HEK293 (cell line): ENCODE measurements at regions not wholly inside any gene's neighbourhood (a gene's known extent, or its start where the extent isn't known, plus 50 kb on each side); places are given as distances from the start of the nearest gene placed in this dataset.

Experiments
- CTCF ChIA-PET: fragments of 350-600 bp; formaldehyde crosslinking; extraction: SDS; loops from one replicate; lab custom pipeline; 2021; ENCODE audit warnings: antibody characterized with exemption; lab: Yijun Ruan, JAX
- POLR2A ChIA-PET: fragments of 300-600 bp; formaldehyde crosslinking; extraction: SDS; loops from one replicate; lab custom pipeline; 2020; ENCODE audit warnings: antibody characterized with exemption, inconsistent platforms; lab: Yijun Ruan, JAX
- H3K27ac ChIP-seq: fragments of 200-500 bp; sonication (Bioruptor generic); 2 replicates; pipeline ENCODE4 v1.5.1; 2014; ENCODE audit warnings: low read depth, low read length, control low read depth, inconsistent platforms; ENCODE audit errors: extremely low read depth
- H3K36me3 ChIP-seq, 2 experiments: fragments of 200-500 bp in 1 of 2; sonication (Bioruptor generic) in 1 of 2; 1 replicate in 1 of 2; 2 replicates in 1 of 2; pipeline ENCODE4 v1.5.1; 2014 to 2017; ENCODE audit warnings: inconsistent platforms in 2 of 2, low read length in 2 of 2; ENCODE audit not compliant: control insufficient read depth in 2 of 2, insufficient read depth in 1 of 2
- H3K4me1 ChIP-seq: fragments of 200-500 bp; sonication (Bioruptor generic); 2 replicates; pipeline ENCODE4 v1.5.1; 2014; ENCODE audit warnings: mild to moderate bottlenecking, low read length, inconsistent platforms; ENCODE audit not compliant: control insufficient read depth, insufficient read depth
- H3K4me3 ChIP-seq: 2 replicates; pipeline ENCODE4 v1.5.1; 2011; ENCODE audit warnings: low read depth, mild to moderate bottlenecking, control low read depth, low read length, moderate library complexity
- H3K9me3 ChIP-seq: fragments of 200-500 bp; sonication (Bioruptor generic); 2 replicates; pipeline ENCODE4 v1.5.1; 2014; ENCODE audit warnings: low read depth, low read length, inconsistent platforms; ENCODE audit not compliant: control insufficient read depth, insufficient read depth
- ATF2 ChIP-seq: fragments of 450-650 bp; formaldehyde crosslinking; IDR thresholded peaks from 2 replicates; pipeline ENCODE4 v1.5.1; 2016; ENCODE audit warnings: missing biosample characterization, missing genetic modification characterization, low read depth
- KLF7 ChIP-seq: fragments of 450-650 bp; formaldehyde crosslinking; IDR thresholded peaks from 2 replicates; pipeline ENCODE4 v1.5.1; 2016; ENCODE audit warnings: missing biosample characterization, missing genetic modification characterization, borderline replicate concordance
- RBAK ChIP-seq: fragments of 450-650 bp; formaldehyde crosslinking; IDR thresholded peaks from 2 replicates; pipeline ENCODE4 v1.5.1; 2016; ENCODE audit warnings: missing biosample characterization, missing genetic modification characterization
- SP3 ChIP-seq: fragments of 450-650 bp; formaldehyde crosslinking; IDR thresholded peaks from 2 replicates; pipeline ENCODE4 v1.5.1; 2016; ENCODE audit warnings: missing biosample characterization, missing genetic modification characterization
- TRIM28 ChIP-seq: IDR thresholded peaks from 2 replicates; pipeline ENCODE4 v1.6.1; 2011; ENCODE audit warnings: low read length, control low read depth, borderline replicate concordance
- TSHZ1 ChIP-seq: fragments of 450-650 bp; formaldehyde crosslinking; IDR thresholded peaks from 2 replicates; pipeline ENCODE4 v1.5.1; 2016; ENCODE audit warnings: missing biosample characterization, missing genetic modification characterization, borderline replicate concordance
- ZBTB21 ChIP-seq: fragments of 450-650 bp; formaldehyde crosslinking; IDR thresholded peaks from 2 replicates; pipeline ENCODE4 v1.5.1; 2017; ENCODE audit warnings: missing biosample characterization, missing genetic modification characterization
- ZIC2 ChIP-seq: fragments of 450-650 bp; formaldehyde crosslinking; IDR thresholded peaks from 2 replicates; pipeline ENCODE4 v1.5.1; 2016; ENCODE audit warnings: missing biosample characterization, missing genetic modification characterization
- ZNF302 ChIP-seq: fragments of 450-650 bp; formaldehyde crosslinking; IDR thresholded peaks from 2 replicates; pipeline ENCODE4 v1.5.1; 2016; ENCODE audit warnings: missing biosample characterization, missing genetic modification characterization, low read depth
- ZNF335 ChIP-seq: fragments of 450-650 bp; formaldehyde crosslinking; conservative IDR thresholded peaks from 2 replicates; pipeline ENCODE4 v1.5.1; 2016; ENCODE audit warnings: missing biosample characterization, missing genetic modification characterization
- ZNF341 ChIP-seq: fragments of 450-650 bp; formaldehyde crosslinking; IDR thresholded peaks from 2 replicates; pipeline ENCODE4; 2016; ENCODE audit warnings: low read depth, missing biosample characterization, missing genetic modification characterization
- ZNF473 ChIP-seq: fragments of 450-650 bp; formaldehyde crosslinking; IDR thresholded peaks from 2 replicates; pipeline ENCODE4 v1.5.1; 2017; ENCODE audit warnings: missing biosample characterization, missing genetic modification characterization
- ZNF521 ChIP-seq: fragments of 450-650 bp; formaldehyde crosslinking; IDR thresholded peaks from 2 replicates; pipeline ENCODE4 v1.5.1; 2017; ENCODE audit warnings: missing biosample characterization, mild to moderate bottlenecking, missing genetic modification characterization
- ZNF529 ChIP-seq: fragments of 450-650 bp; formaldehyde crosslinking; IDR thresholded peaks from 2 replicates; pipeline ENCODE4 v1.5.1; 2017; ENCODE audit warnings: missing genetic modification characterization, missing biosample characterization; ENCODE audit not compliant: insufficient replicate concordance
- ZNF530 ChIP-seq: fragments of 450-650 bp; formaldehyde crosslinking; IDR thresholded peaks from 2 replicates; pipeline ENCODE4 v1.5.1; 2016; ENCODE audit warnings: low read depth, missing biosample characterization, missing genetic modification characterization
- ZNF544 ChIP-seq: fragments of 450-650 bp; formaldehyde crosslinking; IDR thresholded peaks from 2 replicates; pipeline ENCODE4 v1.5.0; 2017; ENCODE audit warnings: missing biosample characterization, missing genetic modification characterization
- ZNF558 ChIP-seq: fragments of 450-650 bp; formaldehyde crosslinking; IDR thresholded peaks from 2 replicates; pipeline ENCODE4 v1.5.1; 2016; ENCODE audit warnings: missing biosample characterization, missing genetic modification characterization
- TF ChIP-seq, protein P1 (sequence below): fragments of 450-650 bp; IDR thresholded peaks from 2 replicates; pipeline ENCODE4 v1.5.1; 2018; ENCODE audit warnings: missing biosample characterization, missing genetic modification characterization
- TF ChIP-seq, protein P2 (sequence below): fragments of 450-650 bp; IDR thresholded peaks from 2 replicates; pipeline ENCODE4 v1.5.1; 2018; ENCODE audit warnings: missing biosample characterization, mild to moderate bottlenecking, missing genetic modification characterization
- TF ChIP-seq, protein P3 (sequence below): fragments of 450-650 bp; formaldehyde crosslinking; IDR thresholded peaks from 2 replicates; pipeline ENCODE4 v1.5.1; 2016; ENCODE audit warnings: missing biosample characterization, missing genetic modification characterization
- TF ChIP-seq, protein P4 (sequence below): fragments of 450-650 bp; formaldehyde crosslinking; conservative IDR thresholded peaks from 2 replicates; pipeline ENCODE4 v1.5.1; 2016; ENCODE audit warnings: low read depth, missing biosample characterization, missing genetic modification characterization

GRCh38 chr10:128915630-128916029 lies 551.4 kb upstream of the MGMT start:
- Histone ChIP-seq H3K9me3 (no peaks in the 10 kb centered on the region), H3K4me3 (no peak overlapping the region), H3K36me3 (no peaks in the 10 kb centered on the region), H3K4me1 (no peaks in the 10 kb centered on the region), H3K27ac (no peak overlapping the region)
- ChIA-PET CTCF (no interaction called here), POLR2A (no interaction called here)
- TF ChIP-seq ZNF335 (tag by site-specific recombination) (no peak), SP3 (tag by site-specific recombination) (no peak), ZIC2 (tag by site-specific recombination) (no peak), ZNF521 (tag by site-specific recombination) (no peak), ZNF558 (no peak), RBAK (tag by site-specific recombination) (no peak), TRIM28 (no peak), ZNF341 (no peak), ZNF530 (tag by site-specific recombination) (no peak), TSHZ1 (tag by site-specific recombination) (no peak), ZNF544 (tag by site-specific recombination) (no peak), KLF7 (tag by site-specific recombination) (no peak), ATF2 (tag by site-specific recombination) (no peak), ZNF302 (tag by site-specific recombination) (no peak)
- TF ChIP-seq, protein P1, sequence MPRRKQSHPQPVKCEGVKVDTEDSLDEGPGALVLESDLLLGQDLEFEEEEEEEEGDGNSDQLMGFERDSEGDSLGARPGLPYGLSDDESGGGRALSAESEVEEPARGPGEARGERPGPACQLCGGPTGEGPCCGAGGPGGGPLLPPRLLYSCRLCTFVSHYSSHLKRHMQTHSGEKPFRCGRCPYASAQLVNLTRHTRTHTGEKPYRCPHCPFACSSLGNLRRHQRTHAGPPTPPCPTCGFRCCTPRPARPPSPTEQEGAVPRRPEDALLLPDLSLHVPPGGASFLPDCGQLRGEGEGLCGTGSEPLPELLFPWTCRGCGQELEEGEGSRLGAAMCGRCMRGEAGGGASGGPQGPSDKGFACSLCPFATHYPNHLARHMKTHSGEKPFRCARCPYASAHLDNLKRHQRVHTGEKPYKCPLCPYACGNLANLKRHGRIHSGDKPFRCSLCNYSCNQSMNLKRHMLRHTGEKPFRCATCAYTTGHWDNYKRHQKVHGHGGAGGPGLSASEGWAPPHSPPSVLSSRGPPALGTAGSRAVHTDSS (tag by site-specific recombination), result no peak
- TF ChIP-seq, protein P2, sequence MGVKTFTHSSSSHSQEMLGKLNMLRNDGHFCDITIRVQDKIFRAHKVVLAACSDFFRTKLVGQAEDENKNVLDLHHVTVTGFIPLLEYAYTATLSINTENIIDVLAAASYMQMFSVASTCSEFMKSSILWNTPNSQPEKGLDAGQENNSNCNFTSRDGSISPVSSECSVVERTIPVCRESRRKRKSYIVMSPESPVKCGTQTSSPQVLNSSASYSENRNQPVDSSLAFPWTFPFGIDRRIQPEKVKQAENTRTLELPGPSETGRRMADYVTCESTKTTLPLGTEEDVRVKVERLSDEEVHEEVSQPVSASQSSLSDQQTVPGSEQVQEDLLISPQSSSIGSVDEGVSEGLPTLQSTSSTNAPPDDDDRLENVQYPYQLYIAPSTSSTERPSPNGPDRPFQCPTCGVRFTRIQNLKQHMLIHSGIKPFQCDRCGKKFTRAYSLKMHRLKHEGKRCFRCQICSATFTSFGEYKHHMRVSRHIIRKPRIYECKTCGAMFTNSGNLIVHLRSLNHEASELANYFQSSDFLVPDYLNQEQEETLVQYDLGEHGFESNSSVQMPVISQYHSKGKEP, result no peak
- TF ChIP-seq, protein P3, sequence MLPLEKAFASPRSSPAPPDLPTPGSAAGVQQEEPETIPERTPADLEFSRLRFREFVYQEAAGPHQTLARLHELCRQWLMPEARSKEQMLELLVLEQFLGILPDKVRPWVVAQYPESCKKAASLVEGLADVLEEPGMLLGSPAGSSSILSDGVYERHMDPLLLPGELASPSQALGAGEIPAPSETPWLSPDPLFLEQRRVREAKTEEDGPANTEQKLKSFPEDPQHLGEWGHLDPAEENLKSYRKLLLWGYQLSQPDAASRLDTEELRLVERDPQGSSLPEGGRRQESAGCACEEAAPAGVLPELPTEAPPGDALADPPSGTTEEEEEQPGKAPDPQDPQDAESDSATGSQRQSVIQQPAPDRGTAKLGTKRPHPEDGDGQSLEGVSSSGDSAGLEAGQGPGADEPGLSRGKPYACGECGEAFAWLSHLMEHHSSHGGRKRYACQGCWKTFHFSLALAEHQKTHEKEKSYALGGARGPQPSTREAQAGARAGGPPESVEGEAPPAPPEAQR (tag by site-specific recombination), result no peak

- Histone ChIP-seq H3K36me3 (no peaks in the 10 kb centered on the region), H3K9me3 (no peaks in the 10 kb centered on the region), H3K4me3 (no peak overlapping the region), H3K4me1 (no peaks in the 10 kb centered on the region), H3K27ac (no peak overlapping the region)
- ChIA-PET CTCF (no interaction called here), POLR2A (no interaction called here)
- no peak for TF ChIP-seq ZNF473 (tag by site-specific recombination)
- TF ChIP-seq ZNF529 (tag by site-specific recombination), result no peak
- TF ChIP-seq, protein P4, sequence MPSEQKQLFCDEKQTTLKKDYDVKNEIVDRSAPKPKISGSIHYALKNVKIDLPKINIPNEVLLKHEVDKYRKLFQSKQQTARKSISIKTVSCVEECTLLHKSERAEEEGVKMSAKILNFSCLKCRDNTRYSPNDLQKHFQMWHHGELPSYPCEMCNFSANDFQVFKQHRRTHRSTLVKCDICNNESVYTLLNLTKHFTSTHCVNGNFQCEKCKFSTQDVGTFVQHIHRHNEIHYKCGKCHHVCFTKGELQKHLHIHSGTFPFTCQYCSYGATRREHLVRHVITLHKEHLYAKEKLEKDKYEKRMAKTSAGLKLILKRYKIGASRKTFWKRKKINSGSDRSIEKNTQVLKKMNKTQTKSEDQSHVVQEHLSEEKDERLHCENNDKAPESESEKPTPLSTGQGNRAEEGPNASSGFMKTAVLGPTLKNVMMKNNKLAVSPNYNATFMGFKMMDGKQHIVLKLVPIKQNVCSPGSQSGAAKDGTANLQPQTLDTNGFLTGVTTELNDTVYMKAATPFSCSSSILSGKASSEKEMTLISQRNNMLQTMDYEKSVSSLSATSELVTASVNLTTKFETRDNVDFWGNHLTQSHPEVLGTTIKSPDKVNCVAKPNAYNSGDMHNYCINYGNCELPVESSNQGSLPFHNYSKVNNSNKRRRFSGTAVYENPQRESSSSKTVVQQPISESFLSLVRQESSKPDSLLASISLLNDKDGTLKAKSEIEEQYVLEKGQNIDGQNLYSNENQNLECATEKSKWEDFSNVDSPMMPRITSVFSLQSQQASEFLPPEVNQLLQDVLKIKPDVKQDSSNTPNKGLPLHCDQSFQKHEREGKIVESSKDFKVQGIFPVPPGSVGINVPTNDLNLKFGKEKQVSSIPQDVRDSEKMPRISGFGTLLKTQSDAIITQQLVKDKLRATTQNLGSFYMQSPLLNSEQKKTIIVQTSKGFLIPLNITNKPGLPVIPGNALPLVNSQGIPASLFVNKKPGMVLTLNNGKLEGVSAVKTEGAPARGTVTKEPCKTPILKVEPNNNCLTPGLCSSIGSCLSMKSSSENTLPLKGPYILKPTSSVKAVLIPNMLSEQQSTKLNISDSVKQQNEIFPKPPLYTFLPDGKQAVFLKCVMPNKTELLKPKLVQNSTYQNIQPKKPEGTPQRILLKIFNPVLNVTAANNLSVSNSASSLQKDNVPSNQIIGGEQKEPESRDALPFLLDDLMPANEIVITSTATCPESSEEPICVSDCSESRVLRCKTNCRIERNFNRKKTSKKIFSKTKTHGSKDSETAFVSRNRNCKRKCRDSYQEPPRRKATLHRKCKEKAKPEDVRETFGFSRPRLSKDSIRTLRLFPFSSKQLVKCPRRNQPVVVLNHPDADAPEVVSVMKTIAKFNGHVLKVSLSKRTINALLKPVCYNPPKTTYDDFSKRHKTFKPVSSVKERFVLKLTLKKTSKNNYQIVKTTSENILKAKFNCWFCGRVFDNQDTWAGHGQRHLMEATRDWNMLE (tag by site-specific recombination), result no peak
- TF ChIP-seq ZBTB21 (tag by site-specific recombination), result no peak
Measured at GRCh38 chr10:128916383-128916782, 550.7 kb upstream of the MGMT start.
